HCT116 (cell line): ENCODE measurements at regions not wholly inside any gene's neighbourhood (a gene's known extent, or its start where the extent isn't known, plus 50 kb on each side); places are given as distances from the start of the nearest gene placed in this dataset.

Experiments used
- ATAC-seq: fragments of 200-7000 bp; cut with Tn5 transposase; 2 replicates; pipeline ENCODE4 v1.9.1; 2020; ENCODE audit warnings: mild to moderate bottlenecking, moderate library complexity
- BruUV-seq: library from RNA; stranded (reverse); fragments of 400-500 nt; replicated peaks from 2 replicates; lab custom pipeline; 2021; lab: Mats Ljungman, UMichigan
- CTCF ChIA-PET: fragments of 300-600 bp; sonication (Branson Sonifier 250); formaldehyde crosslinking; loops from one replicate; lab custom pipeline; 2021; ENCODE audit warnings: antibody characterized with exemption; lab: Charles Lee
- POLR2A ChIA-PET: fragments of 300-600, 350-600 bp; sonication (Branson Sonifier 250); formaldehyde crosslinking; loops from one replicate; lab custom pipeline; 2021; ENCODE audit warnings: antibody characterized with exemption; lab: Charles Lee
- RAD21 ChIA-PET, 2 experiments: fragments of 300-600 bp; sonication (Branson Sonifier 250); formaldehyde crosslinking; loops; one replicate each; lab custom pipeline; 2023; ENCODE audit warnings: low total read pairs in 2 of 2; ENCODE audit not compliant: uncharacterized antibody in 2 of 2, unreplicated experiment in 2 of 2, low non-redundant PET in 1 of 2; lab: Charles Lee
- DNase-seq: peaks from one replicate; pipeline ENCODE4 v3.0.0-alpha.2; 2010; ENCODE audit warnings: low read depth, low spot score
- H2AFZ ChIP-seq: fragments of 200-600 bp; shearing (Covaris generic), sonication (generic); 2 replicates; pipeline ENCODE4 v1.6.1; 2017; ENCODE audit warnings: low read depth, mixed run types, mixed read lengths, antibody characterized with exemption, low read length; ENCODE audit not compliant: poor library complexity, severe bottlenecking
- H3K27ac ChIP-seq: 2 replicates; pipeline ENCODE4 v1.5.1; 2012; ENCODE audit warnings: low read depth, low read length
- H3K27me3 ChIP-seq: fragments of 200-600 bp; sonication (generic); 2 replicates; pipeline ENCODE4 v1.6.1; 2016; ENCODE audit warnings: mixed run types, low read length, mixed read lengths; ENCODE audit not compliant: insufficient read depth
- H3K36me3 ChIP-seq, 2 experiments: fragments of 200-500 bp in 1 of 2; fragments of 200-600 bp in 1 of 2; sonication (Bioruptor generic) in 1 of 2; sonication (generic) in 1 of 2; 2 replicates each; pipeline versions ENCODE4 v1.5.1 to v1.6.1; 2014 to 2016; ENCODE audit warnings: low read length in 2 of 2, inconsistent platforms in 1 of 2, mixed read lengths in 1 of 2, mixed run types in 1 of 2; ENCODE audit not compliant: insufficient read depth in 2 of 2, control insufficient read depth in 1 of 2
- H3K4me1 ChIP-seq, 2 experiments: fragments of 200-600 bp in 1 of 2; sonication (generic) in 1 of 2; 2 replicates each; pipeline versions ENCODE4 v1.5.1 to v1.6.1; 2012 to 2017; ENCODE audit warnings: low read length in 2 of 2, inconsistent platforms in 1 of 2, mild to moderate bottlenecking in 1 of 2, mixed read lengths in 1 of 2, mixed run types in 1 of 2, moderate library complexity in 1 of 2; ENCODE audit not compliant: insufficient read depth in 2 of 2, control insufficient read depth in 1 of 2
- H3K4me2 ChIP-seq: fragments of 200-600 bp; sonication (generic); 2 replicates; pipeline ENCODE4 v1.6.1; 2017; ENCODE audit warnings: mixed run types, low read length, mixed read lengths
- H3K4me3 ChIP-seq, 2 experiments: fragments of 200-600 bp in 1 of 2; sonication (generic) in 1 of 2; replicated peaks in 1 of 2; 2 replicates each; pipeline ENCODE4 v1.5.1; 2011 to 2016; ENCODE audit warnings: low read length in 2 of 2, control low read depth in 1 of 2, low read depth in 1 of 2, mild to moderate bottlenecking in 1 of 2, mixed read lengths in 1 of 2, mixed run types in 1 of 2
- H3K79me2 ChIP-seq: fragments of 200-600 bp; sonication (generic); 2 replicates; pipeline ENCODE4 v1.6.1; 2017; ENCODE audit warnings: mild to moderate bottlenecking, mixed run types, low read length, moderate library complexity, mixed read lengths; ENCODE audit not compliant: insufficient read depth
- H3K9ac ChIP-seq: fragments of 200-600 bp; sonication (generic); 2 replicates; pipeline ENCODE4 v1.6.1; 2016; ENCODE audit warnings: low read length, mixed read lengths
- H3K9me2 ChIP-seq: fragments of 200-600 bp; sonication (generic), shearing (Covaris generic); 2 replicates; pipeline ENCODE4 v1.6.1; 2017; ENCODE audit warnings: mixed run types, mild to moderate bottlenecking, moderate library complexity; ENCODE audit not compliant: insufficient read depth
- H3K9me3 ChIP-seq, 2 experiments: fragments of 200-500 bp in 1 of 2; fragments of 200-600 bp in 1 of 2; sonication (Bioruptor generic) in 1 of 2; sonication (generic) in 1 of 2; 2 replicates each; pipeline ENCODE4 v1.6.1; 2014 to 2017; ENCODE audit warnings: low read length in 2 of 2, mixed read lengths in 2 of 2, inconsistent platforms in 1 of 2, low read depth in 1 of 2, mild to moderate bottlenecking in 1 of 2, mixed run types in 1 of 2, moderate library complexity in 1 of 2; ENCODE audit not compliant: control insufficient read depth in 1 of 2, insufficient read depth in 1 of 2
- H4K20me1 ChIP-seq: fragments of 200-600 bp; sonication (generic), shearing (Covaris generic); 2 replicates; pipeline ENCODE4 v1.6.1; 2017; ENCODE audit warnings: mixed run types, mild to moderate bottlenecking, moderate library complexity; ENCODE audit not compliant: insufficient read depth
- CBX3 ChIP-seq: IDR thresholded peaks from 2 replicates; pipeline ENCODE4 v1.6.1; 2012; ENCODE audit warnings: low read depth
- EGR1 ChIP-seq: IDR thresholded peaks from 2 replicates; pipeline ENCODE4 v1.6.1; 2012; ENCODE audit warnings: low read depth
- EZH2 ChIP-seq: fragments of 200-600 bp; sonication (generic); IDR thresholded peaks from 2 replicates; pipeline ENCODE4 v1.6.1; 2017; ENCODE audit warnings: antibody characterized with exemption, mixed run types
- FOSL1 ChIP-seq: IDR thresholded peaks from 2 replicates; pipeline ENCODE4 v1.6.1; 2012; ENCODE audit warnings: low read depth
- POLR2AphosphoS5 ChIP-seq: IDR thresholded peaks from 2 replicates; pipeline ENCODE4 v1.6.1; 2011; ENCODE audit warnings: mild to moderate bottlenecking, low read depth, low read length, moderate library complexity
- REST ChIP-seq: IDR thresholded peaks from 2 replicates; pipeline ENCODE4 v1.6.1; 2012; ENCODE audit warnings: low read depth
- SIN3A ChIP-seq: IDR thresholded peaks from 2 replicates; pipeline ENCODE4 v1.6.1; 2012; ENCODE audit warnings: low read depth
- SRF ChIP-seq: IDR thresholded peaks from 2 replicates; pipeline ENCODE4 v1.6.1; 2012; ENCODE audit warnings: low read depth
- TCF7L2 ChIP-seq: IDR thresholded peaks from 2 replicates; pipeline ENCODE4 v1.7.0; 2011; ENCODE audit warnings: borderline replicate concordance, inconsistent platforms; ENCODE audit not compliant: insufficient read depth, insufficient read length; ENCODE audit errors: extremely low read depth
- ZNF274 ChIP-seq: fragments of 200-500 bp; sonication (Bioruptor generic); IDR thresholded peaks from 2 replicates; pipeline ENCODE4 v1.6.1; 2014; ENCODE audit warnings: mild to moderate bottlenecking, low read depth, low read length, inconsistent platforms
- intact Hi-C: fragments of 100-400 bp; cut with micrococcal nuclease; formaldehyde crosslinking; loops from 2 replicates; pipeline ENCODE4 v1.10.0; 2022

DNA sequence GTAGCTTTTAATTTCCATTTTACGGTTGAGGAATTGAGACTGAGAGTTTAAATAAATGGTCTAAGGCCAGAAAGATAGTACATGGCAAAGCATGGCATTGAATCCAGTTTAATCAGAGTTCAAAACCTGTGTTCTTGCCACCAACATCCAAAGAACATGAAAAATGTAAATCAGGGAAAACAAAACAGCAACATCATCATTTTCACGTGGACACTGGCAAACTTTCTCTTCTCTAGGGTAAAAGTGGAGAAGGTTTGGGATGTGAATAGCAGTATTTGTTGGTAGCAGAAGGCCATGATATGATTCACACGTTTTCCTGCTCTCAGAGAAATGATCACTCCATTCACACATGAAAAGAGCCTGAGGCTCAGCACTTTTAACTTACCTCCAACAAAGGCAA lies 357.7 kb downstream of the UQCRFS1 start:
- Histone ChIP-seq H3K4me2 (no peak overlapping the region), H3K4me3 (no peak overlapping the region), H3K79me2 (no peaks in the 10 kb centered on the region), H3K9me3 (peaks cover 13 to 32% of the 10 kb centered on the region in 2 experiments; a peak in 2 of 4 replicates), H3K9me2 (no peaks in the 10 kb centered on the region), H3K27ac (no peak overlapping the region), H2AFZ (no peak overlapping the region), H3K9ac (no peak overlapping the region), H4K20me1 (no peaks in the 10 kb centered on the region), H3K36me3 (no peaks in the 10 kb centered on the region), H3K27me3 (no peaks in the 10 kb centered on the region), H3K4me1 (no peaks in the 10 kb centered on the region)
- TF ChIP-seq TCF7L2: no peak
- no peak for TF ChIP-seq EZH2
- TF ChIP-seq ZNF274: no peak
- no peak for TF ChIP-seq FOSL1
- no peak for TF ChIP-seq CBX3
- no peak for TF ChIP-seq SIN3A
- TF ChIP-seq REST: no peak
- TF ChIP-seq SRF: no peak
- TF ChIP-seq EGR1: no peak
- no peak for TF ChIP-seq POLR2AphosphoS5
- ChIA-PET CTCF (no interaction called here), POLR2A (no interaction called here), RAD21 (no interaction called here)
- no TSS peak for BruUV-seq
- ATAC-seq (no peak), DNase-seq (no peak)
- intact Hi-C loops: no loop called here
